Osteocyte (in vitro differentiated cells): ENCODE measurements at regions not wholly inside any gene's neighbourhood (a gene's known extent, or its start where the extent isn't known, plus 50 kb on each side); places are given as distances from the start of the nearest gene placed in this dataset.

Experiments
- DNase-seq: peaks from one replicate; pipeline ENCODE4 v3.0.0; 2021; ENCODE audit warnings: mixed read lengths; ENCODE audit not compliant: unreplicated experiment; ENCODE audit errors: extremely low spot score
- H3K27ac Mint-ChIP-seq: one replicate; pipeline ENCODE4 v1.8.0; 2021; ENCODE audit warnings: mild to moderate bottlenecking, mixed read lengths; ENCODE audit not compliant: unreplicated experiment
- H3K27me3 Mint-ChIP-seq: one replicate; pipeline ENCODE4 v1.8.0; 2021; ENCODE audit warnings: mixed read lengths; ENCODE audit not compliant: unreplicated experiment
- H3K36me3 Mint-ChIP-seq: one replicate; pipeline ENCODE4 v1.8.0; 2021; ENCODE audit warnings: mixed read lengths; ENCODE audit not compliant: unreplicated experiment
- H3K4me1 Mint-ChIP-seq: one replicate; pipeline ENCODE4 v1.8.0; 2021; ENCODE audit warnings: mixed read lengths; ENCODE audit not compliant: unreplicated experiment
- H3K4me3 Mint-ChIP-seq: one replicate; pipeline ENCODE4 v1.8.0; 2021; ENCODE audit warnings: mild to moderate bottlenecking, moderate library complexity, mixed read lengths; ENCODE audit not compliant: unreplicated experiment
- H3K9me3 Mint-ChIP-seq: one replicate; pipeline ENCODE4 v1.8.0; 2021; ENCODE audit warnings: mixed read lengths; ENCODE audit not compliant: unreplicated experiment
- TF ChIP-seq, protein P1 (sequence below): fragments of 200-600 bp; sonication (generic); IDR thresholded peaks from 2 replicates; pipeline ENCODE4 v1.5.0; 2021; ENCODE audit warnings: antibody characterized with exemption, mild to moderate bottlenecking, moderate library complexity

- Mint-ChIP-seq H3K4me3 (no peak overlapping the region), H3K27ac (no peak overlapping the region), H3K27me3 (no peaks in the 10 kb centered on the region), H3K4me1 (no peaks in the 10 kb centered on the region), H3K9me3 (peaks cover 4% of the 10 kb centered on the region), H3K36me3 (no peaks in the 10 kb centered on the region)
- TF ChIP-seq, protein P1, sequence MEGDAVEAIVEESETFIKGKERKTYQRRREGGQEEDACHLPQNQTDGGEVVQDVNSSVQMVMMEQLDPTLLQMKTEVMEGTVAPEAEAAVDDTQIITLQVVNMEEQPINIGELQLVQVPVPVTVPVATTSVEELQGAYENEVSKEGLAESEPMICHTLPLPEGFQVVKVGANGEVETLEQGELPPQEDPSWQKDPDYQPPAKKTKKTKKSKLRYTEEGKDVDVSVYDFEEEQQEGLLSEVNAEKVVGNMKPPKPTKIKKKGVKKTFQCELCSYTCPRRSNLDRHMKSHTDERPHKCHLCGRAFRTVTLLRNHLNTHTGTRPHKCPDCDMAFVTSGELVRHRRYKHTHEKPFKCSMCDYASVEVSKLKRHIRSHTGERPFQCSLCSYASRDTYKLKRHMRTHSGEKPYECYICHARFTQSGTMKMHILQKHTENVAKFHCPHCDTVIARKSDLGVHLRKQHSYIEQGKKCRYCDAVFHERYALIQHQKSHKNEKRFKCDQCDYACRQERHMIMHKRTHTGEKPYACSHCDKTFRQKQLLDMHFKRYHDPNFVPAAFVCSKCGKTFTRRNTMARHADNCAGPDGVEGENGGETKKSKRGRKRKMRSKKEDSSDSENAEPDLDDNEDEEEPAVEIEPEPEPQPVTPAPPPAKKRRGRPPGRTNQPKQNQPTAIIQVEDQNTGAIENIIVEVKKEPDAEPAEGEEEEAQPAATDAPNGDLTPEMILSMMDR = no peak
- DNase-seq = no peak
These were observed 367.6 kb upstream of the PRR20A start for GRCh38 chr13:56773148-56773547.

GRCh38 chr13:56789527-56789926 is 351.2 kb upstream of the PRR20A start:
- TF ChIP-seq, protein P1 = no peak
- Mint-ChIP-seq H3K9me3 (peaks cover under 1% of the 10 kb centered on the region), H3K4me1 (no peaks in the 10 kb centered on the region), H3K27me3 (no peaks in the 10 kb centered on the region), H3K36me3 (no peaks in the 10 kb centered on the region), H3K27ac (no peak overlapping the region), H3K4me3 (no peak overlapping the region)
- no peak for DNase-seq

GRCh38 chr13:56837161-56837560 is 303.6 kb upstream of the PRR20A start:
- no peak overlapping the region for H3K27ac Mint-ChIP-seq
- peaks cover 15% of the 10 kb centered on the region for H3K9me3 Mint-ChIP-seq
- DNase-seq = no peak
- TF ChIP-seq, protein P1 = no peak
- no peaks in the 10 kb centered on the region for H3K4me1 Mint-ChIP-seq
- H3K36me3 Mint-ChIP-seq = no peaks in the 10 kb centered on the region
- H3K27me3 Mint-ChIP-seq = no peaks in the 10 kb centered on the region
- no peak overlapping the region for H3K4me3 Mint-ChIP-seq

- H3K4me1 Mint-ChIP-seq = no peaks in the 10 kb centered on the region
- no peaks in the 10 kb centered on the region for H3K27me3 Mint-ChIP-seq
- TF ChIP-seq, protein P1 = no peak
- no peak overlapping the region for H3K27ac Mint-ChIP-seq
- H3K9me3 Mint-ChIP-seq = no peaks in the 10 kb centered on the region
- H3K4me3 Mint-ChIP-seq = no peak overlapping the region
- DNase-seq = no peak
- H3K36me3 Mint-ChIP-seq = no peaks in the 10 kb centered on the region
These were observed 289.9 kb upstream of the PRR20A start for GRCh38 chr13:56850852-56851251.

- Mint-ChIP-seq H3K36me3 (no peaks in the 10 kb centered on the region), H3K4me3 (no peak overlapping the region), H3K27me3 (no peaks in the 10 kb centered on the region), H3K27ac (no peak overlapping the region), H3K9me3 (peaks cover 15% of the 10 kb centered on the region), H3K4me1 (no peaks in the 10 kb centered on the region)
- DNase-seq = no peak
- TF ChIP-seq, protein P1 = no peak
These were observed 279.2 kb upstream of the PRR20A start for GRCh38 chr13:56861476-56861875.
